Effector memory CD4-positive, alpha-beta T cell (primary cell): ENCODE measurements at regions not wholly inside any gene's neighbourhood (a gene's known extent, or its start where the extent isn't known, plus 50 kb on each side); places are given as distances from the start of the nearest gene placed in this dataset.

ENCODE experiments used
- DNase-seq, 3 donors: peaks; one replicate each; pipeline ENCODE4 v3.0.0-alpha.2; 2020
- H3K27ac ChIP-seq: 2 replicates; pipeline ENCODE4 v1.7.0; 2013; ENCODE audit warnings: mild to moderate bottlenecking, low read length, moderate library complexity; ENCODE audit not compliant: insufficient read depth, poor library complexity, severe bottlenecking
- H3K27me3 ChIP-seq: replicated peaks from 2 replicates; pipeline ENCODE4 v1.7.0; 2013; ENCODE audit warnings: mild to moderate bottlenecking, low read length; ENCODE audit not compliant: insufficient read depth, control insufficient read depth, poor library complexity, severe bottlenecking
- H3K36me3 ChIP-seq: 2 replicates; pipeline ENCODE4 v1.7.0; 2013; ENCODE audit warnings: mild to moderate bottlenecking, low read length, moderate library complexity; ENCODE audit not compliant: control insufficient read depth, insufficient read depth
- H3K4me1 ChIP-seq: 2 replicates; pipeline ENCODE4 v1.7.0; 2013; ENCODE audit warnings: low read length, mild to moderate bottlenecking; ENCODE audit not compliant: control insufficient read depth, insufficient read depth, poor library complexity, severe bottlenecking
- H3K4me3 ChIP-seq: 2 replicates; pipeline ENCODE4 v1.7.0; 2013; ENCODE audit warnings: low read length, low read depth, mild to moderate bottlenecking; ENCODE audit not compliant: insufficient read depth, poor library complexity, severe bottlenecking
- H3K9me3 ChIP-seq: 2 replicates; pipeline ENCODE4 v1.7.0; 2013; ENCODE audit warnings: mild to moderate bottlenecking, low read length, moderate library complexity; ENCODE audit not compliant: control insufficient read depth

- Histone ChIP-seq H3K4me3 (no peak overlapping the region), H3K4me1 (no peaks in the 10 kb centered on the region), H3K36me3 (no peaks in the 10 kb centered on the region), H3K27me3 (no peaks in the 10 kb centered on the region), H3K27ac (no peak overlapping the region), H3K9me3 (no peaks in the 10 kb centered on the region)
- no peak for DNase-seq
Measured at GRCh38 chr10:78802866-78803265, 265.9 kb upstream of the ZMIZ1 start.

- Histone ChIP-seq H3K4me3 (no peak overlapping the region), H3K9me3 (no peaks in the 10 kb centered on the region), H3K27me3 (no peaks in the 10 kb centered on the region), H3K4me1 (no peaks in the 10 kb centered on the region), H3K27ac (no peak overlapping the region), H3K36me3 (no peaks in the 10 kb centered on the region)
- no peak for DNase-seq
Measured at GRCh38 chr10:78803710-78804109, 265.1 kb upstream of the ZMIZ1 start.

- Histone ChIP-seq H3K36me3 (no peaks in the 10 kb centered on the region), H3K27ac (no peak overlapping the region), H3K27me3 (no peaks in the 10 kb centered on the region), H3K9me3 (no peaks in the 10 kb centered on the region), H3K4me3 (no peak overlapping the region), H3K4me1 (no peaks in the 10 kb centered on the region)
- DNase-seq, result no peak
Measured at GRCh38 chr10:78804411-78805032, 264.2 kb upstream of the ZMIZ1 start.

GRCh38 chr10:78805176-78805575 is 263.6 kb upstream of the ZMIZ1 start:
- H3K27ac ChIP-seq, result no peak overlapping the region
- no peaks in the 10 kb centered on the region for H3K9me3 ChIP-seq
- no peaks in the 10 kb centered on the region for H3K4me1 ChIP-seq
- H3K27me3 ChIP-seq, result no peaks in the 10 kb centered on the region
- DNase-seq, result no peak
- no peak overlapping the region for H3K4me3 ChIP-seq
- H3K36me3 ChIP-seq, result no peaks in the 10 kb centered on the region

GRCh38 chr10:78806681-78807221 is 262.0 kb upstream of the ZMIZ1 start:
- Histone ChIP-seq H3K36me3 (no peaks in the 10 kb centered on the region), H3K27ac (no peak overlapping the region), H3K9me3 (no peaks in the 10 kb centered on the region), H3K4me1 (no peaks in the 10 kb centered on the region), H3K27me3 (no peaks in the 10 kb centered on the region), H3K4me3 (no peak overlapping the region)
- DNase-seq, result no peak

GRCh38 chr10:78807504-78808203 is 261.1 kb upstream of the ZMIZ1 start:
- Histone ChIP-seq H3K4me3 (no peak overlapping the region), H3K36me3 (no peaks in the 10 kb centered on the region), H3K27me3 (no peaks in the 10 kb centered on the region), H3K27ac (no peak overlapping the region), H3K9me3 (no peaks in the 10 kb centered on the region), H3K4me1 (no peaks in the 10 kb centered on the region)
- no peak for DNase-seq

GRCh38 chr10:78808286-78808685 is 260.5 kb upstream of the ZMIZ1 start:
- H3K36me3 ChIP-seq, result no peaks in the 10 kb centered on the region
- H3K27me3 ChIP-seq, result no peaks in the 10 kb centered on the region
- H3K4me3 ChIP-seq, result no peak overlapping the region
- no peak for DNase-seq
- no peak overlapping the region for H3K27ac ChIP-seq
- H3K9me3 ChIP-seq, result no peaks in the 10 kb centered on the region
- no peaks in the 10 kb centered on the region for H3K4me1 ChIP-seq

- no peak for DNase-seq
- Histone ChIP-seq H3K36me3 (no peaks in the 10 kb centered on the region), H3K27me3 (no peaks in the 10 kb centered on the region)
Measured at GRCh38 chr10:78808736-78809367, 259.9 kb upstream of the ZMIZ1 start.

GRCh38 chr10:78811174-78811573 is 257.6 kb upstream of the ZMIZ1 start:
- no peak for DNase-seq
- Histone ChIP-seq H3K9me3 (no peaks in the 10 kb centered on the region), H3K27me3 (no peaks in the 10 kb centered on the region), H3K36me3 (no peaks in the 10 kb centered on the region), H3K27ac (no peak overlapping the region), H3K4me3 (no peak overlapping the region), H3K4me1 (no peaks in the 10 kb centered on the region)

More at GRCh38 chr10:78808736-78809367, 259.9 kb upstream of the ZMIZ1 start:
- no peak overlapping the region for H3K4me3 ChIP-seq
- H3K9me3 ChIP-seq, result no peaks in the 10 kb centered on the region
- H3K27ac ChIP-seq, result no peak overlapping the region
- H3K4me1 ChIP-seq, result no peaks in the 10 kb centered on the region
